Adrenal gland (tissue), 5 donors: ENCODE measurements at regions not wholly inside any gene's neighbourhood (a gene's known extent, or its start where the extent isn't known, plus 50 kb on each side); places are given as distances from the start of the nearest gene placed in this dataset.

ENCODE experiments used
- POLR2A ChIP-seq, 2 donors: fragments of 450-650 bp; IDR thresholded peaks; one replicate each; pipeline ENCODE4 v1.6.1; 2017; ENCODE audit warnings: antibody characterized with exemption in 2 of 2, mild to moderate bottlenecking in 2 of 2, moderate library complexity in 1 of 2
- TF ChIP-seq, protein P1 (sequence below), 6 experiments: fragments of 450-650 bp in 4 of 6; fragments of 200-600 bp in 2 of 6; sonication (generic) in 1 of 6; IDR thresholded peaks; 1 replicate in 5 of 6; 2 replicates in 1 of 6; pipeline versions ENCODE4 v1.5.1 to v1.8.0; 2016 to 2021; ENCODE audit warnings: antibody characterized with exemption in 6 of 6, mild to moderate bottlenecking in 2 of 6, moderate library complexity in 1 of 6
- donor health status: DM: no; HTN: no; CAD: no.

DNA sequence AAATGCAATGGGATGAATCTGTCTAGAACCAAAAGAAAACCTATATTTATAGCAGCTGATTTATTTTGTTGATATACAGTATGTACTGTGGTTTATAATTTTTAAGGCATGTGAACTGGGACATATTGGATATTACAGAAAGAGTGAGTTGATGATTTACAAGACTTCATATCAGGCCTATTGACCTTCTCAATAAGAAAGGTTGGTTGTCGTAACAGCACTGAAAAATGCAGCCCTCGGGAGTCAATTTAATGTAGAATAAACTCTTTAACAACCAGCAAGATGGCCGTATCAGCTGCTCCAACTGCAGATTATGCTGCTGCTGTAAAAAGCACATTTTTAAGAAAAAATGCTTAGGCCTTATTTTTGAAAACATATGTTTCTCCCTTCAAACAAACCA, 407.3 kb downstream of the GXYLT1 start:
- TF ChIP-seq, protein P1, sequence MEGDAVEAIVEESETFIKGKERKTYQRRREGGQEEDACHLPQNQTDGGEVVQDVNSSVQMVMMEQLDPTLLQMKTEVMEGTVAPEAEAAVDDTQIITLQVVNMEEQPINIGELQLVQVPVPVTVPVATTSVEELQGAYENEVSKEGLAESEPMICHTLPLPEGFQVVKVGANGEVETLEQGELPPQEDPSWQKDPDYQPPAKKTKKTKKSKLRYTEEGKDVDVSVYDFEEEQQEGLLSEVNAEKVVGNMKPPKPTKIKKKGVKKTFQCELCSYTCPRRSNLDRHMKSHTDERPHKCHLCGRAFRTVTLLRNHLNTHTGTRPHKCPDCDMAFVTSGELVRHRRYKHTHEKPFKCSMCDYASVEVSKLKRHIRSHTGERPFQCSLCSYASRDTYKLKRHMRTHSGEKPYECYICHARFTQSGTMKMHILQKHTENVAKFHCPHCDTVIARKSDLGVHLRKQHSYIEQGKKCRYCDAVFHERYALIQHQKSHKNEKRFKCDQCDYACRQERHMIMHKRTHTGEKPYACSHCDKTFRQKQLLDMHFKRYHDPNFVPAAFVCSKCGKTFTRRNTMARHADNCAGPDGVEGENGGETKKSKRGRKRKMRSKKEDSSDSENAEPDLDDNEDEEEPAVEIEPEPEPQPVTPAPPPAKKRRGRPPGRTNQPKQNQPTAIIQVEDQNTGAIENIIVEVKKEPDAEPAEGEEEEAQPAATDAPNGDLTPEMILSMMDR (IDR thresholded peaks at IDR 0.05): no peak
- TF ChIP-seq POLR2A (IDR thresholded peaks at IDR 0.05): no peak
